Hematopoietic multipotent progenitor cell treated with erythropoietin and hydrocortisone succinate and interleukin-3 and kit ligand, for 6 days (in vitro differentiated cells): ENCODE measurements at regions not wholly inside any gene's neighbourhood (a gene's known extent, or its start where the extent isn't known, plus 50 kb on each side); places are given as distances from the start of the nearest gene placed in this dataset.

Experiments
- DNase-seq: peaks from one replicate; pipeline ENCODE4 v3.0.0-alpha.2; 2015

GRCh38 chr2:207290833-207291624, 125.3 kb upstream of the KLF7 start:
- no peak for DNase-seq

- no peak for DNase-seq
Observed at GRCh38 chr2:207291625-207292252, 126.0 kb upstream of the KLF7 start.

- no peak for DNase-seq
Observed at GRCh38 chr2:207296265-207296948, 130.7 kb upstream of the KLF7 start.

GRCh38 chr2:207300817-207301216, 135.1 kb upstream of the KLF7 start:
- no peak for DNase-seq

- no peak for DNase-seq
Observed at GRCh38 chr2:207304761-207305160, 139.0 kb upstream of the KLF7 start.

- peak; percentile 37 for DNase-seq
Observed at GRCh38 chr2:207308519-207309224, 142.9 kb upstream of the KLF7 start.

- peak; percentile 25 for DNase-seq
Observed at GRCh38 chr2:207311316-207312005, 145.7 kb upstream of the KLF7 start.

- DNase-seq, result no peak
Observed at GRCh38 chr2:207312006-207312356, 146.2 kb upstream of the KLF7 start.

GRCh38 chr2:207313947-207314346, 148.2 kb upstream of the KLF7 start:
- DNase-seq, result no peak

GRCh38 chr2:207315131-207315530, 149.4 kb upstream of the KLF7 start:
- DNase-seq, result no peak

- DNase-seq, result no peak
Observed at GRCh38 chr2:207316484-207316883, 150.7 kb upstream of the KLF7 start.

GRCh38 chr2:207316906-207317305, 151.2 kb upstream of the KLF7 start:
- no peak for DNase-seq

- DNase-seq, result no peak
Observed at GRCh38 chr2:207317378-207317984, 151.7 kb upstream of the KLF7 start.

- no peak for DNase-seq
Observed at GRCh38 chr2:207318181-207318628, 152.5 kb upstream of the KLF7 start.

- no peak for DNase-seq
Observed at GRCh38 chr2:207319316-207319715, 153.6 kb upstream of the KLF7 start.

GRCh38 chr2:207320381-207321159, 154.8 kb upstream of the KLF7 start:
- DNase-seq, result peak; percentile 28

- peak; percentile 34 for DNase-seq
Observed at GRCh38 chr2:207321514-207321913, 155.8 kb upstream of the KLF7 start.

GRCh38 chr2:207324001-207324400, 158.3 kb upstream of the KLF7 start:
- no peak for DNase-seq

GRCh38 chr2:207327513-207327912, 161.8 kb upstream of the KLF7 start:
- DNase-seq, result no peak

- DNase-seq, result peak; percentile 53
Observed at GRCh38 chr2:207328944-207329386, 163.2 kb upstream of the KLF7 start.

GRCh38 chr2:207330912-207331311, 165.2 kb upstream of the KLF7 start:
- no peak for DNase-seq
